HEK293 (cell line): ENCODE measurements at regions not wholly inside any gene's neighbourhood (a gene's known extent, or its start where the extent isn't known, plus 50 kb on each side); places are given as distances from the start of the nearest gene placed in this dataset.

Experiments
- MEIS1 ChIP-seq: sonication (generic); formaldehyde crosslinking; IDR thresholded peaks from 2 replicates; pipeline ENCODE4 v1.8.1; 2022; ENCODE audit warnings: missing genetic modification reagents, mild to moderate bottlenecking, borderline replicate concordance
- SETDB1 ChIP-seq: IDR thresholded peaks from one replicate; pipeline ENCODE4 v1.6.1; 2017; ENCODE audit warnings: mild to moderate bottlenecking, low read length, moderate library complexity, mixed read lengths; ENCODE audit not compliant: insufficient read length
- ZNF114 ChIP-seq: fragments of 450-650 bp; formaldehyde crosslinking; IDR thresholded peaks from 2 replicates; pipeline ENCODE4 v1.5.0; 2017; ENCODE audit warnings: missing biosample characterization, missing genetic modification characterization
- ZNF324 ChIP-seq: fragments of 450-650 bp; formaldehyde crosslinking; IDR thresholded peaks from 2 replicates; pipeline ENCODE4 v1.5.1; 2016; ENCODE audit warnings: missing biosample characterization, missing genetic modification characterization
- ZNF510 ChIP-seq: fragments of 450-650 bp; formaldehyde crosslinking; IDR thresholded peaks from 2 replicates; pipeline ENCODE4 v1.5.1; 2018; ENCODE audit warnings: mild to moderate bottlenecking, missing genetic modification characterization, missing biosample characterization; ENCODE audit not compliant: insufficient replicate concordance
- ZNF529 ChIP-seq: fragments of 450-650 bp; formaldehyde crosslinking; IDR thresholded peaks from 2 replicates; pipeline ENCODE4 v1.5.1; 2017; ENCODE audit warnings: missing genetic modification characterization, missing biosample characterization; ENCODE audit not compliant: insufficient replicate concordance
- ZNF621 ChIP-seq: fragments of 450-650 bp; formaldehyde crosslinking; IDR thresholded peaks from 2 replicates; pipeline ENCODE4 v1.5.1; 2017; ENCODE audit warnings: missing biosample characterization, missing genetic modification characterization
- ZNF629 ChIP-seq: fragments of 450-650 bp; formaldehyde crosslinking; IDR thresholded peaks from 2 replicates; pipeline ENCODE4 v1.5.1; 2017; ENCODE audit warnings: missing biosample characterization, missing genetic modification characterization
- ZNF658 ChIP-seq: fragments of 450-650 bp; formaldehyde crosslinking; IDR thresholded peaks from 2 replicates; pipeline ENCODE4; 2016; ENCODE audit warnings: missing biosample characterization, missing genetic modification characterization
- TF ChIP-seq, protein P1 (sequence below): fragments of 450-650 bp; formaldehyde crosslinking; IDR thresholded peaks from 2 replicates; pipeline ENCODE4 v1.5.1; 2016; ENCODE audit warnings: missing biosample characterization, missing genetic modification characterization
- TF ChIP-seq, protein P2 (sequence below): fragments of 450-650 bp; formaldehyde crosslinking; IDR thresholded peaks from 2 replicates; pipeline ENCODE4 v1.5.1; 2016; ENCODE audit warnings: missing biosample characterization, missing genetic modification characterization
- TF ChIP-seq, protein P3 (sequence below): fragments of 450-650 bp; formaldehyde crosslinking; IDR thresholded peaks from 2 replicates; pipeline ENCODE4 v1.5.1; 2016; ENCODE audit warnings: missing biosample characterization, missing genetic modification characterization
- TF ChIP-seq, protein P4 (sequence below): IDR thresholded peaks from 2 replicates; pipeline ENCODE4 v1.6.1; 2011; ENCODE audit warnings: mild to moderate bottlenecking, low read depth, low read length, borderline replicate concordance

DNA sequence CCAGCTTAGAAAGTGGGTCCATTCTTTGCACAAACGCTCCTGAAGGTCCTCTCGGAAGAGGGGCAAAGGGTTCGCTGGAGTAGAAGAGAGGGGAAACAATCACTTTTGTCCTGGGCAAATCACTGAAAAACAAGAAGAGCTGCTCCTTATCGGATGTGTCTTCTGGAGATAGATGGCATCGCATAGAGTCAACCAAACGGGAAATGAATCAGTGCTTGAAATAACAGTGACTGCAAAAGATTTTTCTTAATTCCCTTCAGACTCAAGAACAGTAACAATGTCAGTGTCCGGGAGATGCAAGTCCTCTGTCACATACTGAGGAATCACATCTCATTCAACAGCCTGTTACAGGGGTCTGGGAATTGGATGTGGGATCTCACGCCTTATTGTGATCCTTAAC lies 78.8 kb upstream of the PCSK6 start:
- TF ChIP-seq ZNF529 (no peak), MEIS1 (CRISPR knock-in tag) (no peak), ZNF114 (tag by site-specific recombination) (no peak), ZNF629 (tag by site-specific recombination) (no peak), SETDB1 (no peak), ZNF658 (tag by site-specific recombination) (no peak), ZNF324 (tag by site-specific recombination) (no peak), ZNF621 (tag by site-specific recombination) (no peak), ZNF510 (tag by site-specific recombination) (no peak)
- TF ChIP-seq, protein P1, sequence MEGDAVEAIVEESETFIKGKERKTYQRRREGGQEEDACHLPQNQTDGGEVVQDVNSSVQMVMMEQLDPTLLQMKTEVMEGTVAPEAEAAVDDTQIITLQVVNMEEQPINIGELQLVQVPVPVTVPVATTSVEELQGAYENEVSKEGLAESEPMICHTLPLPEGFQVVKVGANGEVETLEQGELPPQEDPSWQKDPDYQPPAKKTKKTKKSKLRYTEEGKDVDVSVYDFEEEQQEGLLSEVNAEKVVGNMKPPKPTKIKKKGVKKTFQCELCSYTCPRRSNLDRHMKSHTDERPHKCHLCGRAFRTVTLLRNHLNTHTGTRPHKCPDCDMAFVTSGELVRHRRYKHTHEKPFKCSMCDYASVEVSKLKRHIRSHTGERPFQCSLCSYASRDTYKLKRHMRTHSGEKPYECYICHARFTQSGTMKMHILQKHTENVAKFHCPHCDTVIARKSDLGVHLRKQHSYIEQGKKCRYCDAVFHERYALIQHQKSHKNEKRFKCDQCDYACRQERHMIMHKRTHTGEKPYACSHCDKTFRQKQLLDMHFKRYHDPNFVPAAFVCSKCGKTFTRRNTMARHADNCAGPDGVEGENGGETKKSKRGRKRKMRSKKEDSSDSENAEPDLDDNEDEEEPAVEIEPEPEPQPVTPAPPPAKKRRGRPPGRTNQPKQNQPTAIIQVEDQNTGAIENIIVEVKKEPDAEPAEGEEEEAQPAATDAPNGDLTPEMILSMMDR: no peak
- TF ChIP-seq, protein P2, sequence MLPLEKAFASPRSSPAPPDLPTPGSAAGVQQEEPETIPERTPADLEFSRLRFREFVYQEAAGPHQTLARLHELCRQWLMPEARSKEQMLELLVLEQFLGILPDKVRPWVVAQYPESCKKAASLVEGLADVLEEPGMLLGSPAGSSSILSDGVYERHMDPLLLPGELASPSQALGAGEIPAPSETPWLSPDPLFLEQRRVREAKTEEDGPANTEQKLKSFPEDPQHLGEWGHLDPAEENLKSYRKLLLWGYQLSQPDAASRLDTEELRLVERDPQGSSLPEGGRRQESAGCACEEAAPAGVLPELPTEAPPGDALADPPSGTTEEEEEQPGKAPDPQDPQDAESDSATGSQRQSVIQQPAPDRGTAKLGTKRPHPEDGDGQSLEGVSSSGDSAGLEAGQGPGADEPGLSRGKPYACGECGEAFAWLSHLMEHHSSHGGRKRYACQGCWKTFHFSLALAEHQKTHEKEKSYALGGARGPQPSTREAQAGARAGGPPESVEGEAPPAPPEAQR (tag by site-specific recombination): no peak
- TF ChIP-seq, protein P3, sequence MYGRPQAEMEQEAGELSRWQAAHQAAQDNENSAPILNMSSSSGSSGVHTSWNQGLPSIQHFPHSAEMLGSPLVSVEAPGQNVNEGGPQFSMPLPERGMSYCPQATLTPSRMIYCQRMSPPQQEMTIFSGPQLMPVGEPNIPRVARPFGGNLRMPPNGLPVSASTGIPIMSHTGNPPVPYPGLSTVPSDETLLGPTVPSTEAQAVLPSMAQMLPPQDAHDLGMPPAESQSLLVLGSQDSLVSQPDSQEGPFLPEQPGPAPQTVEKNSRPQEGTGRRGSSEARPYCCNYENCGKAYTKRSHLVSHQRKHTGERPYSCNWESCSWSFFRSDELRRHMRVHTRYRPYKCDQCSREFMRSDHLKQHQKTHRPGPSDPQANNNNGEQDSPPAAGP (tag by site-specific recombination): no peak
- TF ChIP-seq, protein P4, sequence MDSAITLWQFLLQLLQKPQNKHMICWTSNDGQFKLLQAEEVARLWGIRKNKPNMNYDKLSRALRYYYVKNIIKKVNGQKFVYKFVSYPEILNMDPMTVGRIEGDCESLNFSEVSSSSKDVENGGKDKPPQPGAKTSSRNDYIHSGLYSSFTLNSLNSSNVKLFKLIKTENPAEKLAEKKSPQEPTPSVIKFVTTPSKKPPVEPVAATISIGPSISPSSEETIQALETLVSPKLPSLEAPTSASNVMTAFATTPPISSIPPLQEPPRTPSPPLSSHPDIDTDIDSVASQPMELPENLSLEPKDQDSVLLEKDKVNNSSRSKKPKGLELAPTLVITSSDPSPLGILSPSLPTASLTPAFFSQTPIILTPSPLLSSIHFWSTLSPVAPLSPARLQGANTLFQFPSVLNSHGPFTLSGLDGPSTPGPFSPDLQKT: no peak
